Activated naive CD4-positive, alpha-beta T cell treated with anti-CD3 and anti-CD28 coated beads, Interleukin-2, amount 10 ng/mL, durations not matched to agents 7 days and 5 days (primary cell): ENCODE measurements at regions not wholly inside any gene's neighbourhood (a gene's known extent, or its start where the extent isn't known, plus 50 kb on each side); places are given as distances from the start of the nearest gene placed in this dataset.
"Not testable (repeated sequence)": the region's sequence is repeated elsewhere in the genome, so short reads cannot be mapped to it uniquely, and the experiment has no call there.

ENCODE experiments used
- CTCF ChIA-PET: fragments of 350-600 bp; sonication (Branson Sonifier 250); formaldehyde crosslinking; loops from one replicate; lab custom pipeline; 2021; ENCODE audit warnings: antibody characterized with exemption; lab: Charles Lee
- DNase-seq: peaks from one replicate; pipeline ENCODE4 v3.0.0-alpha.2; 2020
- H3K27ac Mint-ChIP-seq: one replicate; pipeline ENCODE4 v1.8.0; 2021; ENCODE audit warnings: mild to moderate bottlenecking, moderate library complexity, mixed read lengths
- H3K27me3 Mint-ChIP-seq: one replicate; pipeline ENCODE4 v1.8.0; 2021; ENCODE audit warnings: mild to moderate bottlenecking, mixed read lengths
- H3K36me3 Mint-ChIP-seq: one replicate; pipeline ENCODE4 v1.8.0; 2021; ENCODE audit warnings: mixed read lengths
- H3K4me1 Mint-ChIP-seq: one replicate; pipeline ENCODE4 v1.8.0; 2021; ENCODE audit warnings: mixed read lengths
- H3K4me3 Mint-ChIP-seq: one replicate; pipeline ENCODE4 v1.8.0; 2021; ENCODE audit warnings: mild to moderate bottlenecking, moderate library complexity, mixed read lengths
- H3K9me3 Mint-ChIP-seq: one replicate; pipeline ENCODE4 v1.8.0; 2021; ENCODE audit warnings: mixed read lengths

GRCh38 chr5:178063277-178063676, 50.1 kb upstream of the N4BP3 start:
- H3K4me3 Mint-ChIP-seq = no peak overlapping the region

GRCh38 chr5:178058321-178059012, 54.9 kb upstream of the N4BP3 start:
- DNase-seq = no peak
- CTCF ChIA-PET = interaction anchor here (0.7 kb wide), 1 partner anchor 758 kb away, joined by 3 read pairs; no protein-coding TSS in a partner anchor
- H3K4me1 Mint-ChIP-seq = peaks cover 5% of the 10 kb centered on the region
- H3K27ac Mint-ChIP-seq = no peak overlapping the region
- H3K9me3 Mint-ChIP-seq = no peaks in the 10 kb centered on the region
- no peaks in the 10 kb centered on the region for H3K36me3 Mint-ChIP-seq
- H3K27me3 Mint-ChIP-seq = peaks cover 13% of the 10 kb centered on the region
- H3K4me3 Mint-ChIP-seq = no peak overlapping the region

More at GRCh38 chr5:178063277-178063676, 50.1 kb upstream of the N4BP3 start:
- CTCF ChIA-PET = interaction anchor here (1.2 kb wide), 1 partner anchor 12 kb away, joined by 4 read pairs; no protein-coding TSS in a partner anchor
- Mint-ChIP-seq H3K36me3 (no peaks in the 10 kb centered on the region), H3K9me3 (no peaks in the 10 kb centered on the region), H3K27ac (no peak overlapping the region), H3K4me1 (peaks cover 7% of the 10 kb centered on the region), H3K27me3 (peaks cover 29% of the 10 kb centered on the region)
- no peak for DNase-seq

GRCh38 chr5:178057839-178058238, 55.5 kb upstream of the N4BP3 start:
- H3K4me1 Mint-ChIP-seq = peaks cover 5% of the 10 kb centered on the region
- DNase-seq = no peak
- no peaks in the 10 kb centered on the region for H3K36me3 Mint-ChIP-seq
- H3K9me3 Mint-ChIP-seq = no peaks in the 10 kb centered on the region
- no peak overlapping the region for H3K4me3 Mint-ChIP-seq
- no peak overlapping the region for H3K27ac Mint-ChIP-seq
- H3K27me3 Mint-ChIP-seq = peaks cover 13% of the 10 kb centered on the region
- CTCF ChIA-PET = interaction anchor here (0.7 kb wide), 1 partner anchor 757 kb away, joined by 3 read pairs; no protein-coding TSS in a partner anchor

- Mint-ChIP-seq H3K4me3 (no peak overlapping the region), H3K27me3 (peaks cover 9% of the 10 kb centered on the region), H3K27ac (no peak overlapping the region), H3K4me1 (peaks cover under 1% of the 10 kb centered on the region), H3K9me3 (no peaks in the 10 kb centered on the region), H3K36me3 (no peaks in the 10 kb centered on the region)
- DNase-seq = no peak
- CTCF ChIA-PET = interaction anchor here (1.5 kb wide), 1 partner anchor 64 kb away, joined by 4 read pairs; no protein-coding TSS in a partner anchor
Observed at GRCh38 chr5:178056935-178057334, 56.4 kb upstream of the N4BP3 start.

GRCh38 chr5:178055536-178055935, 57.8 kb upstream of the N4BP3 start:
- CTCF ChIA-PET = interaction anchor here (1.5 kb wide), 1 partner anchor 65 kb away, joined by 4 read pairs; no protein-coding TSS in a partner anchor
- not testable (repeated sequence) for DNase-seq, H3K27me3 Mint-ChIP-seq

GRCh38 chr5:178052062-178052461, 56.0 kb upstream of the PROP1 start:
- H3K4me3 Mint-ChIP-seq, CTCF ChIA-PET, H3K4me1 Mint-ChIP-seq, H3K36me3 Mint-ChIP-seq, H3K9me3 Mint-ChIP-seq, H3K27me3 Mint-ChIP-seq, DNase-seq, H3K27ac Mint-ChIP-seq: not testable (repeated sequence)

More at GRCh38 chr5:178055536-178055935, 57.8 kb upstream of the N4BP3 start:
- H3K4me1 Mint-ChIP-seq, H3K4me3 Mint-ChIP-seq, H3K9me3 Mint-ChIP-seq, H3K27ac Mint-ChIP-seq, H3K36me3 Mint-ChIP-seq: not testable (repeated sequence)

- DNase-seq, H3K4me3 Mint-ChIP-seq, H3K27ac Mint-ChIP-seq, H3K36me3 Mint-ChIP-seq, CTCF ChIA-PET, H3K27me3 Mint-ChIP-seq, H3K4me1 Mint-ChIP-seq, H3K9me3 Mint-ChIP-seq: not testable (repeated sequence)
Observed at GRCh38 chr5:178050873-178051272, 54.8 kb upstream of the PROP1 start.

GRCh38 chr5:178047943-178048342, 51.9 kb upstream of the PROP1 start:
- H3K9me3 Mint-ChIP-seq, DNase-seq, H3K27me3 Mint-ChIP-seq, CTCF ChIA-PET, H3K4me3 Mint-ChIP-seq, H3K36me3 Mint-ChIP-seq, H3K27ac Mint-ChIP-seq, H3K4me1 Mint-ChIP-seq: not testable (repeated sequence)

- H3K27ac Mint-ChIP-seq, DNase-seq, H3K4me3 Mint-ChIP-seq, CTCF ChIA-PET, H3K4me1 Mint-ChIP-seq, H3K27me3 Mint-ChIP-seq, H3K9me3 Mint-ChIP-seq, H3K36me3 Mint-ChIP-seq: not testable (repeated sequence)
Observed at GRCh38 chr5:178046757-178047399, 50.8 kb upstream of the PROP1 start.

- H3K27me3 Mint-ChIP-seq, CTCF ChIA-PET, DNase-seq, H3K4me3 Mint-ChIP-seq, H3K4me1 Mint-ChIP-seq, H3K9me3 Mint-ChIP-seq, H3K27ac Mint-ChIP-seq, H3K36me3 Mint-ChIP-seq: not testable (repeated sequence)
Observed at GRCh38 chr5:178045963-178046362, 49.9 kb upstream of the PROP1 start.
